SK-N-SH (cell line): ENCODE measurements at regions not wholly inside any gene's neighbourhood (a gene's known extent, or its start where the extent isn't known, plus 50 kb on each side); places are given as distances from the start of the nearest gene placed in this dataset.

Experiments used
- EZH2phosphoT487 ChIP-seq: fragments of 200-600 bp; sonication (generic); IDR thresholded peaks from 2 replicates; pipeline ENCODE4 v1.6.1; 2017; ENCODE audit warnings: low read depth, mixed run types, mild to moderate bottlenecking, antibody characterized with exemption, moderate library complexity, borderline replicate concordance
- NFIC ChIP-seq: IDR thresholded peaks from 2 replicates; pipeline ENCODE4 v1.4.0; 2012; ENCODE audit warnings: borderline replicate concordance
- POLR2AphosphoS5 ChIP-seq: IDR thresholded peaks from 2 replicates; pipeline ENCODE4 v1.6.1; 2012; ENCODE audit warnings: low read depth, low read length
- RFX5 ChIP-seq: IDR thresholded peaks from 2 replicates; pipeline ENCODE4 v1.6.1; 2012; ENCODE audit warnings: mild to moderate bottlenecking, improper control_type of control experiment, low read length
- SIN3A ChIP-seq: IDR thresholded peaks from 2 replicates; pipeline ENCODE4 v1.6.1; 2012; ENCODE audit warnings: low read depth, mild to moderate bottlenecking, low read length, moderate library complexity, borderline replicate concordance
- TCF12 ChIP-seq: IDR thresholded peaks from 2 replicates; pipeline ENCODE4 v1.4.0; 2012
- TF ChIP-seq, protein P1 (sequence below): fragments of 200-600 bp; sonication (generic); IDR thresholded peaks from 2 replicates; pipeline ENCODE4 v1.6.1; 2017; ENCODE audit warnings: antibody characterized with exemption, mild to moderate bottlenecking, moderate library complexity
- TF ChIP-seq, protein P2 (sequence below): IDR thresholded peaks from 2 replicates; pipeline ENCODE4 v1.4.0; 2012; ENCODE audit warnings: low read depth
- TF ChIP-seq, protein P3 (sequence below): IDR thresholded peaks from 2 replicates; pipeline ENCODE4 v1.6.1; 2012; ENCODE audit warnings: mild to moderate bottlenecking, low read depth, low read length, moderate library complexity
- TF ChIP-seq, protein P4 (sequence below): IDR thresholded peaks from 2 replicates; pipeline ENCODE4 v1.4.0; 2012; ENCODE audit warnings: low read depth, borderline replicate concordance
- TF ChIP-seq, protein P5 (sequence below): IDR thresholded peaks from 2 replicates; pipeline ENCODE4 v1.4.0; 2012; ENCODE audit warnings: low read depth, borderline replicate concordance

DNA sequence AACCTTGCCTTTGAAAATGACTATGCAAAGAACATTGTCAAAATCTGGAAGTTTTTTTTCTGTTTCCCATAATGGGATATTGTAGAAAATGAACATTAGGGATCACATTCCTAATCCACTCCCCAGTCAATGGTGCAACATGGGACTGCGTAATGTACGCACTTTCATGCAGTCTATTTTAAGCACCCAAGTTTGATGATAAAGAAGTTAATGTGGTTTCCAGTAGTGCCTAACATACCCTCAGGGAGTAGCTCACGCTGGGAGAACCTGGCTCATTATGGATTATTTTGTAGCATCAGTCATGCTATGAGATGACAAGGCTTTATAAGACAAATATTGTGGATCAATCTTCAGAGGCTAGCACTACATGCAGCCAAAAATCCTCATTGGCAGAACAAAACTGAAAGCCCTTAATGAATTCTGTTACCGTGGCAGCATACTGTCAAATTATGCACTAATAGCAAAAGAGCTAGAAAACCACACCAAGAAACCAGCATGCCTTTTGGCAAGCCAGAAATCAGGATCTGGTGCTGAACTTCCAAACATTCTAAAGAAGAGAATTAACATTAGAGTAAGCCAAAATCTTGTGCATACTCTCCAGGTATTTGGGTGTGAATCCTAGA lies 1392.8 kb upstream of the TENM3 start:
- TF ChIP-seq RFX5 = no peak
- TF ChIP-seq, protein P1, sequence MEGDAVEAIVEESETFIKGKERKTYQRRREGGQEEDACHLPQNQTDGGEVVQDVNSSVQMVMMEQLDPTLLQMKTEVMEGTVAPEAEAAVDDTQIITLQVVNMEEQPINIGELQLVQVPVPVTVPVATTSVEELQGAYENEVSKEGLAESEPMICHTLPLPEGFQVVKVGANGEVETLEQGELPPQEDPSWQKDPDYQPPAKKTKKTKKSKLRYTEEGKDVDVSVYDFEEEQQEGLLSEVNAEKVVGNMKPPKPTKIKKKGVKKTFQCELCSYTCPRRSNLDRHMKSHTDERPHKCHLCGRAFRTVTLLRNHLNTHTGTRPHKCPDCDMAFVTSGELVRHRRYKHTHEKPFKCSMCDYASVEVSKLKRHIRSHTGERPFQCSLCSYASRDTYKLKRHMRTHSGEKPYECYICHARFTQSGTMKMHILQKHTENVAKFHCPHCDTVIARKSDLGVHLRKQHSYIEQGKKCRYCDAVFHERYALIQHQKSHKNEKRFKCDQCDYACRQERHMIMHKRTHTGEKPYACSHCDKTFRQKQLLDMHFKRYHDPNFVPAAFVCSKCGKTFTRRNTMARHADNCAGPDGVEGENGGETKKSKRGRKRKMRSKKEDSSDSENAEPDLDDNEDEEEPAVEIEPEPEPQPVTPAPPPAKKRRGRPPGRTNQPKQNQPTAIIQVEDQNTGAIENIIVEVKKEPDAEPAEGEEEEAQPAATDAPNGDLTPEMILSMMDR = no peak
- no peak for TF ChIP-seq SIN3A
- TF ChIP-seq NFIC = no peak
- TF ChIP-seq, protein P2, sequence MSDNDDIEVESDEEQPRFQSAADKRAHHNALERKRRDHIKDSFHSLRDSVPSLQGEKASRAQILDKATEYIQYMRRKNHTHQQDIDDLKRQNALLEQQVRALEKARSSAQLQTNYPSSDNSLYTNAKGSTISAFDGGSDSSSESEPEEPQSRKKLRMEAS = no peak
- TF ChIP-seq, protein P3, sequence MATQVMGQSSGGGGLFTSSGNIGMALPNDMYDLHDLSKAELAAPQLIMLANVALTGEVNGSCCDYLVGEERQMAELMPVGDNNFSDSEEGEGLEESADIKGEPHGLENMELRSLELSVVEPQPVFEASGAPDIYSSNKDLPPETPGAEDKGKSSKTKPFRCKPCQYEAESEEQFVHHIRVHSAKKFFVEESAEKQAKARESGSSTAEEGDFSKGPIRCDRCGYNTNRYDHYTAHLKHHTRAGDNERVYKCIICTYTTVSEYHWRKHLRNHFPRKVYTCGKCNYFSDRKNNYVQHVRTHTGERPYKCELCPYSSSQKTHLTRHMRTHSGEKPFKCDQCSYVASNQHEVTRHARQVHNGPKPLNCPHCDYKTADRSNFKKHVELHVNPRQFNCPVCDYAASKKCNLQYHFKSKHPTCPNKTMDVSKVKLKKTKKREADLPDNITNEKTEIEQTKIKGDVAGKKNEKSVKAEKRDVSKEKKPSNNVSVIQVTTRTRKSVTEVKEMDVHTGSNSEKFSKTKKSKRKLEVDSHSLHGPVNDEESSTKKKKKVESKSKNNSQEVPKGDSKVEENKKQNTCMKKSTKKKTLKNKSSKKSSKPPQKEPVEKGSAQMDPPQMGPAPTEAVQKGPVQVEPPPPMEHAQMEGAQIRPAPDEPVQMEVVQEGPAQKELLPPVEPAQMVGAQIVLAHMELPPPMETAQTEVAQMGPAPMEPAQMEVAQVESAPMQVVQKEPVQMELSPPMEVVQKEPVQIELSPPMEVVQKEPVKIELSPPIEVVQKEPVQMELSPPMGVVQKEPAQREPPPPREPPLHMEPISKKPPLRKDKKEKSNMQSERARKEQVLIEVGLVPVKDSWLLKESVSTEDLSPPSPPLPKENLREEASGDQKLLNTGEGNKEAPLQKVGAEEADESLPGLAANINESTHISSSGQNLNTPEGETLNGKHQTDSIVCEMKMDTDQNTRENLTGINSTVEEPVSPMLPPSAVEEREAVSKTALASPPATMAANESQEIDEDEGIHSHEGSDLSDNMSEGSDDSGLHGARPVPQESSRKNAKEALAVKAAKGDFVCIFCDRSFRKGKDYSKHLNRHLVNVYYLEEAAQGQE = no peak
- TF ChIP-seq, protein P4, sequence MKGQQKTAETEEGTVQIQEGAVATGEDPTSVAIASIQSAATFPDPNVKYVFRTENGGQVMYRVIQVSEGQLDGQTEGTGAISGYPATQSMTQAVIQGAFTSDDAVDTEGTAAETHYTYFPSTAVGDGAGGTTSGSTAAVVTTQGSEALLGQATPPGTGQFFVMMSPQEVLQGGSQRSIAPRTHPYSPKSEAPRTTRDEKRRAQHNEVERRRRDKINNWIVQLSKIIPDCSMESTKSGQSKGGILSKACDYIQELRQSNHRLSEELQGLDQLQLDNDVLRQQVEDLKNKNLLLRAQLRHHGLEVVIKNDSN = no peak
- TF ChIP-seq POLR2AphosphoS5 = no peak
- TF ChIP-seq, protein P5, sequence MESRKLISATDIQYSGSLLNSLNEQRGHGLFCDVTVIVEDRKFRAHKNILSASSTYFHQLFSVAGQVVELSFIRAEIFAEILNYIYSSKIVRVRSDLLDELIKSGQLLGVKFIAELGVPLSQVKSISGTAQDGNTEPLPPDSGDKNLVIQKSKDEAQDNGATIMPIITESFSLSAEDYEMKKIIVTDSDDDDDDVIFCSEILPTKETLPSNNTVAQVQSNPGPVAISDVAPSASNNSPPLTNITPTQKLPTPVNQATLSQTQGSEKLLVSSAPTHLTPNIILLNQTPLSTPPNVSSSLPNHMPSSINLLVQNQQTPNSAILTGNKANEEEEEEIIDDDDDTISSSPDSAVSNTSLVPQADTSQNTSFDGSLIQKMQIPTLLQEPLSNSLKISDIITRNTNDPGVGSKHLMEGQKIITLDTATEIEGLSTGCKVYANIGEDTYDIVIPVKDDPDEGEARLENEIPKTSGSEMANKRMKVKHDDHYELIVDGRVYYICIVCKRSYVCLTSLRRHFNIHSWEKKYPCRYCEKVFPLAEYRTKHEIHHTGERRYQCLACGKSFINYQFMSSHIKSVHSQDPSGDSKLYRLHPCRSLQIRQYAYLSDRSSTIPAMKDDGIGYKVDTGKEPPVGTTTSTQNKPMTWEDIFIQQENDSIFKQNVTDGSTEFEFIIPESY = no peak
- TF ChIP-seq EZH2phosphoT487 = no peak
- TF ChIP-seq TCF12 = no peak
